ENCODE measurements at regions not wholly inside any gene's neighbourhood (a gene's known extent, or its start where the extent isn't known, plus 50 kb on each side); places are given as distances from the start of the nearest gene placed in this dataset.

- Mint-ChIP-seq H3K36me3 (ENCODE audit: insufficient read depth) (no peaks in the 10 kb centered on the region), H3K4me1 (ENCODE audit: low read depth) (peaks cover 5% of the 10 kb centered on the region), H3K4me3 (no peak overlapping the region), H3K27me3 (ENCODE audit: low read depth) (peaks cover 38% of the 10 kb centered on the region), H3K9me3 (no peaks in the 10 kb centered on the region)
- no peak for DNase-seq
- no peak for ATAC-seq
Observed at GRCh38 chr20:1809611-1810510, 85.3 kb upstream of the SIRPA start.

- ATAC-seq: peak in 1 of 2 donors; percentile 55
- H3K4me3 Mint-ChIP-seq: no peak overlapping the region
- no peak for DNase-seq
- peaks cover 41% of the 10 kb centered on the region for H3K27me3 Mint-ChIP-seq (ENCODE audit: low read depth)
- H3K36me3 Mint-ChIP-seq (ENCODE audit: insufficient read depth): no peaks in the 10 kb centered on the region
- H3K4me1 Mint-ChIP-seq (ENCODE audit: low read depth): peaks cover 5% of the 10 kb centered on the region
- no peaks in the 10 kb centered on the region for H3K9me3 Mint-ChIP-seq
Observed at GRCh38 chr20:1809131-1809572, 86.1 kb upstream of the SIRPA start.

- no peak overlapping the region for H3K4me3 Mint-ChIP-seq
- H3K9me3 Mint-ChIP-seq: no peaks in the 10 kb centered on the region
- peaks cover 8% of the 10 kb centered on the region for H3K4me1 Mint-ChIP-seq (ENCODE audit: low read depth)
- no peaks in the 10 kb centered on the region for H3K36me3 Mint-ChIP-seq (ENCODE audit: insufficient read depth)
- H3K27me3 Mint-ChIP-seq (ENCODE audit: low read depth): peaks cover 41% of the 10 kb centered on the region
- ATAC-seq (no peak), DNase-seq (no peak)
Observed at GRCh38 chr20:1808101-1808500, 87.1 kb upstream of the SIRPA start.

- H3K9me3 Mint-ChIP-seq: no peaks in the 10 kb centered on the region
- no peak overlapping the region for H3K4me3 Mint-ChIP-seq
- DNase-seq: no peak
- peaks cover 13% of the 10 kb centered on the region for H3K4me1 Mint-ChIP-seq (ENCODE audit: low read depth)
- H3K36me3 Mint-ChIP-seq (ENCODE audit: insufficient read depth): no peaks in the 10 kb centered on the region
- peaks cover 47% of the 10 kb centered on the region for H3K27me3 Mint-ChIP-seq (ENCODE audit: low read depth)
- ATAC-seq: no peak
Observed at GRCh38 chr20:1807394-1807793, 87.8 kb upstream of the SIRPA start.

GRCh38 chr20:1806456-1806855, 88.8 kb upstream of the SIRPA start:
- H3K4me3 Mint-ChIP-seq: no peak overlapping the region
- H3K9me3 Mint-ChIP-seq: no peaks in the 10 kb centered on the region
- H3K4me1 Mint-ChIP-seq (ENCODE audit: low read depth): peaks cover 14% of the 10 kb centered on the region
- H3K27me3 Mint-ChIP-seq (ENCODE audit: low read depth): peaks cover 54% of the 10 kb centered on the region
- H3K36me3 Mint-ChIP-seq (ENCODE audit: insufficient read depth): no peaks in the 10 kb centered on the region
- no peak for ATAC-seq
- DNase-seq: no peak

- peaks cover 56% of the 10 kb centered on the region for H3K27me3 Mint-ChIP-seq (ENCODE audit: low read depth)
- peaks cover 11% of the 10 kb centered on the region for H3K4me1 Mint-ChIP-seq (ENCODE audit: low read depth)
- no peaks in the 10 kb centered on the region for H3K9me3 Mint-ChIP-seq
- H3K36me3 Mint-ChIP-seq (ENCODE audit: insufficient read depth): no peaks in the 10 kb centered on the region
- no peak for ATAC-seq
- H3K4me3 Mint-ChIP-seq: no peak overlapping the region
- no peak for DNase-seq
Observed at GRCh38 chr20:1805816-1806215, 89.4 kb upstream of the SIRPA start.

GRCh38 chr20:1805161-1805581, 90.0 kb upstream of the SIRPA start:
- DNase-seq (no peak), ATAC-seq (no peak)
- H3K27me3 Mint-ChIP-seq (ENCODE audit: low read depth): peaks cover 57% of the 10 kb centered on the region
- no peak overlapping the region for H3K4me3 Mint-ChIP-seq
- H3K4me1 Mint-ChIP-seq (ENCODE audit: low read depth): peaks cover 11% of the 10 kb centered on the region
- H3K9me3 Mint-ChIP-seq: no peaks in the 10 kb centered on the region
- no peaks in the 10 kb centered on the region for H3K36me3 Mint-ChIP-seq (ENCODE audit: insufficient read depth)

- Mint-ChIP-seq H3K4me1 (ENCODE audit: low read depth) (peaks cover 11% of the 10 kb centered on the region), H3K36me3 (ENCODE audit: insufficient read depth) (no peaks in the 10 kb centered on the region), H3K27me3 (ENCODE audit: low read depth) (peaks cover 57% of the 10 kb centered on the region), H3K9me3 (no peaks in the 10 kb centered on the region), H3K4me3 (no peak overlapping the region)
- no peak for ATAC-seq
- no peak for DNase-seq
Observed at GRCh38 chr20:1804554-1804956, 90.7 kb upstream of the SIRPA start.

GRCh38 chr20:1803932-1804501, 91.2 kb upstream of the SIRPA start:
- no peaks in the 10 kb centered on the region for H3K9me3 Mint-ChIP-seq
- H3K4me3 Mint-ChIP-seq: peak overlapping the region; percentile 45
- H3K36me3 Mint-ChIP-seq (ENCODE audit: insufficient read depth): no peaks in the 10 kb centered on the region
- ATAC-seq (peak in 1 of 2 donors; percentile 32), DNase-seq (no peak)
- H3K27me3 Mint-ChIP-seq (ENCODE audit: low read depth): peaks cover 58% of the 10 kb centered on the region
- peaks cover 11% of the 10 kb centered on the region for H3K4me1 Mint-ChIP-seq (ENCODE audit: low read depth)

GRCh38 chr20:1803061-1803931, 91.9 kb upstream of the SIRPA start:
- no peak for DNase-seq
- Mint-ChIP-seq H3K4me3 (peak overlapping the region; percentile 67), H3K27me3 (ENCODE audit: low read depth) (peaks cover 58% of the 10 kb centered on the region)

GRCh38 chr20:1802385-1803060, 92.7 kb upstream of the SIRPA start:
- Mint-ChIP-seq H3K4me3 (peak overlapping the region; percentile 67), H3K27me3 (ENCODE audit: low read depth) (peaks cover 55% of the 10 kb centered on the region), H3K4me1 (ENCODE audit: low read depth) (peaks cover 11% of the 10 kb centered on the region), H3K9me3 (no peaks in the 10 kb centered on the region), H3K36me3 (ENCODE audit: insufficient read depth) (no peaks in the 10 kb centered on the region)
- no peak for DNase-seq
- peak; percentile 65 to 77 for ATAC-seq

More at GRCh38 chr20:1803061-1803931, 91.9 kb upstream of the SIRPA start:
- Mint-ChIP-seq H3K9me3 (no peaks in the 10 kb centered on the region), H3K36me3 (ENCODE audit: insufficient read depth) (no peaks in the 10 kb centered on the region), H3K4me1 (ENCODE audit: low read depth) (peaks cover 11% of the 10 kb centered on the region)
- peak; percentile 47 to 57 for ATAC-seq

GRCh38 chr20:1801929-1802306, 93.3 kb upstream of the SIRPA start:
- Mint-ChIP-seq H3K36me3 (ENCODE audit: insufficient read depth) (no peaks in the 10 kb centered on the region), H3K27me3 (ENCODE audit: low read depth) (peaks cover 52% of the 10 kb centered on the region), H3K4me3 (peak overlapping the region; percentile 67), H3K9me3 (no peaks in the 10 kb centered on the region), H3K4me1 (ENCODE audit: low read depth) (peaks cover 11% of the 10 kb centered on the region)
- no peak for DNase-seq
- ATAC-seq: no peak

GRCh38 chr20:1801225-1801928, 93.8 kb upstream of the SIRPA start:
- H3K4me3 Mint-ChIP-seq: no peak overlapping the region

More at GRCh38 chr20:1801225-1801928, 93.8 kb upstream of the SIRPA start:
- H3K36me3 Mint-ChIP-seq (ENCODE audit: insufficient read depth): no peaks in the 10 kb centered on the region
- no peak for DNase-seq
- H3K27me3 Mint-ChIP-seq (ENCODE audit: low read depth): peaks cover 47% of the 10 kb centered on the region
- ATAC-seq: no peak
- peaks cover 11% of the 10 kb centered on the region for H3K4me1 Mint-ChIP-seq (ENCODE audit: low read depth)
- no peaks in the 10 kb centered on the region for H3K9me3 Mint-ChIP-seq

All from activated T-cell treated with anti-CD3 and anti-CD28 coated beads, Interleukin-2, amount 50 U/mL, for 4 hours (primary cell).